ENCODE measurements at regions not wholly inside any gene's neighbourhood (a gene's known extent, or its start where the extent isn't known, plus 50 kb on each side); places are given as distances from the start of the nearest gene placed in this dataset.

GRCh38 chr12:83343767-83344166, 657.1 kb downstream of the TMTC2 start:
- TF ChIP-seq CSRNP3 (CRISPR knock-in tag; IDR thresholded peaks at IDR 0.05) (no peak), ZFP3 (CRISPR knock-in tag; IDR thresholded peaks at IDR 0.05) (no peak), ARNTL (CRISPR knock-in tag; IDR thresholded peaks at IDR 0.05; ENCODE audit: borderline replicate concordance, low read depth) (no peak), TOX (CRISPR knock-in tag; IDR thresholded peaks at IDR 0.05; ENCODE audit: borderline replicate concordance) (no peak), PPARA (CRISPR knock-in tag; IDR thresholded peaks at IDR 0.05; ENCODE audit: borderline replicate concordance) (no peak), ZFP30 (CRISPR knock-in tag; IDR thresholded peaks at IDR 0.05) (no peak)

Data from SK-N-SH treated with all-trans-retinoic acid at 6 μM for 48 hours (cell line).